SK-N-MC (cell line): ENCODE measurements at regions not wholly inside any gene's neighbourhood (a gene's known extent, or its start where the extent isn't known, plus 50 kb on each side); places are given as distances from the start of the nearest gene placed in this dataset.

Experiments used
- DNase-seq: peaks from one replicate; pipeline ENCODE4 v3.0.0-alpha.2; 2011; ENCODE audit warnings: low read depth, low spot score
- H3K27ac ChIP-seq: fragments of 200-600 bp; sonication (generic); 2 replicates; pipeline ENCODE4 v1.5.1; 2016; ENCODE audit warnings: mixed run types
- H3K36me3 ChIP-seq: fragments of 200-600 bp; sonication (generic); 2 replicates; pipeline ENCODE4 v1.6.1; 2017; ENCODE audit warnings: antibody characterized with exemption, low read length, mixed read lengths; ENCODE audit not compliant: insufficient read depth
- H3K4me3 ChIP-seq: fragments of 200-600 bp; sonication (generic); 2 replicates; pipeline ENCODE4 v1.5.1; 2016
- H3K9ac ChIP-seq: fragments of 200-600 bp; sonication (generic); 2 replicates; pipeline ENCODE4 v1.8.0; 2017; ENCODE audit warnings: mixed run types, mixed read lengths; ENCODE audit not compliant: insufficient read length
- H3K9me3 ChIP-seq: fragments of 200-600 bp; sonication (generic); 2 replicates; pipeline ENCODE4 v1.6.1; 2017; ENCODE audit warnings: low read depth, mild to moderate bottlenecking, antibody characterized with exemption, low read length, moderate library complexity, mixed read lengths
- EZH2 ChIP-seq: fragments of 200-600 bp; sonication (generic); IDR thresholded peaks from one replicate; pipeline ENCODE4 v1.6.1; 2017; ENCODE audit warnings: antibody characterized with exemption
- FOXP2 ChIP-seq: optimal IDR thresholded peaks from 2 replicates; pipeline ENCODE3; 2011; ENCODE audit warnings: mild to moderate bottlenecking, moderate library complexity; ENCODE audit not compliant: insufficient read depth; ENCODE audit errors: extremely low read length, control extremely low read depth
- POLR2AphosphoS5 ChIP-seq: IDR thresholded peaks from 2 replicates; pipeline ENCODE4 v1.6.1; 2012; ENCODE audit warnings: mild to moderate bottlenecking, low read depth, low read length, borderline replicate concordance

- Histone ChIP-seq H3K4me3 (no peak overlapping the region), H3K27ac (no peak overlapping the region), H3K9me3 (no peaks in the 10 kb centered on the region), H3K9ac (no peak overlapping the region), H3K36me3 (peaks cover 3% of the 10 kb centered on the region; the same call in 1 of the 2 replicates)
- no peak for DNase-seq
- TF ChIP-seq POLR2AphosphoS5, result no peak
- no peak for TF ChIP-seq EZH2
- no peak for TF ChIP-seq FOXP2
These were observed 142.7 kb upstream of the LINGO1 start for GRCh38 chr15:77775373-77775772.

GRCh38 chr15:77774350-77774749 lies 141.6 kb upstream of the LINGO1 start:
- DNase-seq, result no peak
- Histone ChIP-seq H3K27ac (no peak overlapping the region), H3K9me3 (no peaks in the 10 kb centered on the region), H3K9ac (no peak overlapping the region), H3K36me3 (no peaks in the 10 kb centered on the region), H3K4me3 (no peak overlapping the region)
- TF ChIP-seq FOXP2 (no peak), POLR2AphosphoS5 (no peak), EZH2 (no peak)

- Histone ChIP-seq H3K9me3 (no peaks in the 10 kb centered on the region), H3K4me3 (no peak overlapping the region), H3K36me3 (no peaks in the 10 kb centered on the region), H3K9ac (no peak overlapping the region), H3K27ac (no peak overlapping the region)
- TF ChIP-seq FOXP2 (no peak), POLR2AphosphoS5 (no peak), EZH2 (no peak)
- no peak for DNase-seq
These were observed 141.2 kb upstream of the LINGO1 start for GRCh38 chr15:77773903-77774302.

- no peaks in the 10 kb centered on the region for H3K9me3 ChIP-seq
- TF ChIP-seq EZH2 (no peak), POLR2AphosphoS5 (no peak), FOXP2 (no peak)
- DNase-seq, result no peak
- no peaks in the 10 kb centered on the region for H3K36me3 ChIP-seq
- no peak overlapping the region for H3K4me3 ChIP-seq
- H3K27ac ChIP-seq, result no peak overlapping the region
- no peak overlapping the region for H3K9ac ChIP-seq
These were observed 140.1 kb upstream of the LINGO1 start for GRCh38 chr15:77772641-77773402.

GRCh38 chr15:77771616-77772015 lies 138.9 kb upstream of the LINGO1 start:
- no peak overlapping the region for H3K9ac ChIP-seq
- TF ChIP-seq POLR2AphosphoS5 (no peak), FOXP2 (no peak), EZH2 (no peak)
- no peaks in the 10 kb centered on the region for H3K9me3 ChIP-seq
- no peak overlapping the region for H3K27ac ChIP-seq
- no peak for DNase-seq
- H3K4me3 ChIP-seq, result no peak overlapping the region
- H3K36me3 ChIP-seq, result no peaks in the 10 kb centered on the region

GRCh38 chr15:77769700-77770099 lies 137.0 kb upstream of the LINGO1 start:
- Histone ChIP-seq H3K36me3 (no peaks in the 10 kb centered on the region), H3K9ac (no peak overlapping the region), H3K27ac (no peak overlapping the region), H3K4me3 (no peak overlapping the region), H3K9me3 (no peaks in the 10 kb centered on the region)
- no peak for DNase-seq
- no peak for TF ChIP-seq POLR2AphosphoS5
- TF ChIP-seq EZH2, result no peak
- no peak for TF ChIP-seq FOXP2

- no peaks in the 10 kb centered on the region for H3K9me3 ChIP-seq
- H3K36me3 ChIP-seq, result no peaks in the 10 kb centered on the region
- no peak overlapping the region for H3K9ac ChIP-seq
- H3K4me3 ChIP-seq, result no peak overlapping the region
- DNase-seq, result no peak
- no peak for TF ChIP-seq EZH2
- TF ChIP-seq FOXP2, result no peak
- TF ChIP-seq POLR2AphosphoS5, result no peak
- no peak overlapping the region for H3K27ac ChIP-seq
These were observed 135.9 kb upstream of the LINGO1 start for GRCh38 chr15:77768521-77769078.

GRCh38 chr15:77768107-77768506 lies 135.4 kb upstream of the LINGO1 start:
- Histone ChIP-seq H3K9ac (no peak overlapping the region), H3K27ac (no peak overlapping the region), H3K36me3 (no peaks in the 10 kb centered on the region), H3K9me3 (no peaks in the 10 kb centered on the region), H3K4me3 (no peak overlapping the region)
- TF ChIP-seq EZH2 (no peak), FOXP2 (no peak), POLR2AphosphoS5 (no peak)
- DNase-seq, result no peak

- H3K27ac ChIP-seq, result no peak overlapping the region
- H3K9ac ChIP-seq, result no peak overlapping the region
- no peaks in the 10 kb centered on the region for H3K36me3 ChIP-seq
- TF ChIP-seq EZH2, result no peak
- no peak for TF ChIP-seq POLR2AphosphoS5
- no peak for TF ChIP-seq FOXP2
- no peaks in the 10 kb centered on the region for H3K9me3 ChIP-seq
- no peak for DNase-seq
- no peak overlapping the region for H3K4me3 ChIP-seq
These were observed 131.4 kb upstream of the LINGO1 start for GRCh38 chr15:77764095-77764494.
